ENCODE measurements at regions not wholly inside any gene's neighbourhood (a gene's known extent, or its start where the extent isn't known, plus 50 kb on each side); places are given as distances from the start of the nearest gene placed in this dataset.

GRCh38 chr2:125041846-125042245 is 1016.8 kb downstream of the CNTNAP5 start:
- Histone ChIP-seq H2BK5ac (ENCODE audit: low read depth, low read length, poor library complexity, severe bottlenecking) (no peak overlapping the region), H2AK9ac (replicated peaks; ENCODE audit: low read depth, low read length, poor library complexity) (no peak overlapping the region), H3K14ac (replicated peaks; ENCODE audit: low read depth, low read length) (no peak overlapping the region), H2BK20ac (ENCODE audit: low read depth, low read length) (no peak overlapping the region), H3K36me3 (ENCODE audit: control insufficient read depth, insufficient read depth, low read length) (no peaks in the 10 kb centered on the region), H3K27ac (ENCODE audit: insufficient read depth, low read length) (no peak overlapping the region), H3K9me3 (ENCODE audit: control insufficient read depth, insufficient read depth, low read length) (peaks cover 2% of the 10 kb centered on the region; the same call in 1 of the 2 replicates), H3K4me3 (ENCODE audit: insufficient read depth, low read depth, low read length) (no peak overlapping the region), H4K20me1 (ENCODE audit: insufficient read depth, low read length) (no peaks in the 10 kb centered on the region), H4K91ac (ENCODE audit: insufficient read depth, low read depth, low read length) (no peak overlapping the region), H4K8ac (ENCODE audit: low read depth in 2 of 2, low read length in 2 of 2) (no peak overlapping the region), H3K56ac (ENCODE audit: extremely low read depth, insufficient read depth, low read length) (no peak overlapping the region), H3K27me3 (ENCODE audit: control insufficient read depth, insufficient read depth, low read length) (no peaks in the 10 kb centered on the region), H3K4me1 (ENCODE audit: control insufficient read depth, insufficient read depth, low read length) (no peaks in the 10 kb centered on the region), H3K79me1 (ENCODE audit: low read depth in 1 of 2, low read length in 2 of 2) (no peaks in the 10 kb centered on the region), H3K4me2 (ENCODE audit: low read depth, low read length) (no peak overlapping the region), H2BK15ac (ENCODE audit: low read depth, low read length) (no peak overlapping the region), H3K18ac (ENCODE audit: low read depth, low read length) (no peak overlapping the region), H2BK120ac (ENCODE audit: low read depth, low read length) (no peak overlapping the region), H3K23ac (ENCODE audit: low read depth, low read length) (no peak overlapping the region), H3K4ac (ENCODE audit: low read depth, low read length) (no peak overlapping the region), H3K9ac (ENCODE audit: low read depth, low read length) (no peak overlapping the region), H4K5ac (ENCODE audit: low read depth, low read length) (no peak overlapping the region), H2AFZ (replicated peaks; ENCODE audit: low read length, poor library complexity) (no peak overlapping the region), H2AK5ac (ENCODE audit: low read depth, low read length) (no peak overlapping the region), H3K9me1 (ENCODE audit: insufficient read depth, low read length) (no peaks in the 10 kb centered on the region)
- ATAC-seq (ENCODE audit: low read depth): no peak
- dilution Hi-C loops (cut with HindIII; ENCODE audit: low sequenced_read_pairs, unreplicated experiment): no loop called here
- intact Hi-C loops (cut with micrococcal nuclease): no loop called here
- TF ChIP-seq, protein P1, sequence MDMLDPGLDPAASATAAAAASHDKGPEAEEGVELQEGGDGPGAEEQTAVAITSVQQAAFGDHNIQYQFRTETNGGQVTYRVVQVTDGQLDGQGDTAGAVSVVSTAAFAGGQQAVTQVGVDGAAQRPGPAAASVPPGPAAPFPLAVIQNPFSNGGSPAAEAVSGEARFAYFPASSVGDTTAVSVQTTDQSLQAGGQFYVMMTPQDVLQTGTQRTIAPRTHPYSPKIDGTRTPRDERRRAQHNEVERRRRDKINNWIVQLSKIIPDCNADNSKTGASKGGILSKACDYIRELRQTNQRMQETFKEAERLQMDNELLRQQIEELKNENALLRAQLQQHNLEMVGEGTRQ (IDR thresholded peaks at IDR 0.05; ENCODE audit: low read depth, low read length): no peak
- TF ChIP-seq RCOR1 (IDR thresholded peaks at IDR 0.05; ENCODE audit: insufficient replicate concordance, low read length) (no peak), MXI1 (IDR thresholded peaks at IDR 0.05; ENCODE audit: borderline replicate concordance, low read depth, low read length) (no peak), CTCF (conservative IDR thresholded peaks at IDR 0.05; ENCODE audit: low read depth, low read length) (no peak), SMC3 (IDR thresholded peaks at IDR 0.05; ENCODE audit: low read depth, low read length) (no peak), FOS (IDR thresholded peaks at IDR 0.05; ENCODE audit: low read depth, low read length) (no peak), BHLHE40 (IDR thresholded peaks at IDR 0.05; ENCODE audit: low read depth, low read length) (no peak), POLR2A (IDR thresholded peaks at IDR 0.05; ENCODE audit: low read depth, low read length) (no peak)
- in situ Hi-C loops (cut with MboI; ENCODE audit: low sequenced_read_pairs): no loop called here
- BruUV-seq (replicated peaks): no TSS peak
- DNase-seq: no peak
- no CpG with 5 or more reads among the region's 2 CpGs for WGBS, 2 experiments (ENCODE audit: extremely low coverage in 2 of 2, insufficient read length in 1 of 2)
- CTCF ChIA-PET: no interaction called here
- POLR2A ChIA-PET (ENCODE audit: unreplicated experiment): no interaction called here

All from IMR-90 (cell line).